ENCODE measurements at regions not wholly inside any gene's neighbourhood (a gene's known extent, or its start where the extent isn't known, plus 50 kb on each side); places are given as distances from the start of the nearest gene placed in this dataset.

DNA sequence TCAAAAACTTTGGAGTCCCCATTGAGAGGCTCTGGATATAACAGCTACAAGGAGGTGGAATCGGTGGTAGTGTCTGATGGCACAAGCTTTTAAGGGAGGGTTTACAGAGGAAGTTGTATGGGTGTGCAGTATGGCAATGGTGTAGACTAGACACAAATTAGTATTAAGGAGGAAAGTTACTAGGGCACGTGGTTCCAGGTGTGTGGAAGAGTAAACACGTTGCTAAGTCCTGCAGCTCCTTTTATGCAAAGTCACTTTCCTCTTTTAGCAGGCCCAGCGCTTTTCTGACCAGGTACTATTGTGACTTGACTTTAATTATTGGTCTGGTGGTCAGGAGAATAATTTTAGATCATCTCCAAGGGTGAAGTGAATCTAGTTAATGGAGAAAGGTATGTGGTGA, 287.5 kb upstream of the B3GALT2 start:
- TF ChIP-seq, protein P1, sequence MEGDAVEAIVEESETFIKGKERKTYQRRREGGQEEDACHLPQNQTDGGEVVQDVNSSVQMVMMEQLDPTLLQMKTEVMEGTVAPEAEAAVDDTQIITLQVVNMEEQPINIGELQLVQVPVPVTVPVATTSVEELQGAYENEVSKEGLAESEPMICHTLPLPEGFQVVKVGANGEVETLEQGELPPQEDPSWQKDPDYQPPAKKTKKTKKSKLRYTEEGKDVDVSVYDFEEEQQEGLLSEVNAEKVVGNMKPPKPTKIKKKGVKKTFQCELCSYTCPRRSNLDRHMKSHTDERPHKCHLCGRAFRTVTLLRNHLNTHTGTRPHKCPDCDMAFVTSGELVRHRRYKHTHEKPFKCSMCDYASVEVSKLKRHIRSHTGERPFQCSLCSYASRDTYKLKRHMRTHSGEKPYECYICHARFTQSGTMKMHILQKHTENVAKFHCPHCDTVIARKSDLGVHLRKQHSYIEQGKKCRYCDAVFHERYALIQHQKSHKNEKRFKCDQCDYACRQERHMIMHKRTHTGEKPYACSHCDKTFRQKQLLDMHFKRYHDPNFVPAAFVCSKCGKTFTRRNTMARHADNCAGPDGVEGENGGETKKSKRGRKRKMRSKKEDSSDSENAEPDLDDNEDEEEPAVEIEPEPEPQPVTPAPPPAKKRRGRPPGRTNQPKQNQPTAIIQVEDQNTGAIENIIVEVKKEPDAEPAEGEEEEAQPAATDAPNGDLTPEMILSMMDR (IDR thresholded peaks at IDR 0.05): no peak
- TF ChIP-seq POLR2A (IDR thresholded peaks at IDR 0.05): no peak

All from heart left ventricle (tissue), 13 donors.